ENCODE measurements at regions not wholly inside any gene's neighbourhood (a gene's known extent, or its start where the extent isn't known, plus 50 kb on each side); places are given as distances from the start of the nearest gene placed in this dataset.

GRCh38 chr5:54873691-54874090 lies 111.7 kb downstream of the ESM1 start:
- H3K9ac ChIP-seq (ENCODE audit: low read depth, low read length, poor library complexity, severe bottlenecking): no peak overlapping the region
- H3K27me3 ChIP-seq (ENCODE audit: insufficient read depth, low read length, poor library complexity, severe bottlenecking): no peaks in the 10 kb centered on the region
- no peaks in the 10 kb centered on the region for H3F3A ChIP-seq (ENCODE audit: low read depth)
- no peak overlapping the region for H3K4me3 ChIP-seq (ENCODE audit: low read length, poor library complexity, severe bottlenecking)
- no peaks in the 10 kb centered on the region for H3K9me2 ChIP-seq (replicated peaks; ENCODE audit: low read depth, low read length)
- H2AFZ ChIP-seq (ENCODE audit: low read length): no peak overlapping the region
- no peaks in the 10 kb centered on the region for H3K4me1 ChIP-seq (ENCODE audit: insufficient read depth, low read length, poor library complexity, severe bottlenecking)
- H3K4me2 ChIP-seq (ENCODE audit: low read depth, low read length, poor library complexity, severe bottlenecking): no peak overlapping the region
- H3K79me2 ChIP-seq (ENCODE audit: insufficient read depth, low read length): no peaks in the 10 kb centered on the region
- no peaks in the 10 kb centered on the region for H3K36me3 ChIP-seq (ENCODE audit: insufficient read depth, low read length)
- H4K20me1 ChIP-seq (ENCODE audit: insufficient read depth, low read length, poor library complexity, severe bottlenecking): no peaks in the 10 kb centered on the region
- H3K9me3 ChIP-seq (ENCODE audit: insufficient read depth, low read depth, low read length): no peaks in the 10 kb centered on the region
- TF ChIP-seq, protein P1, sequence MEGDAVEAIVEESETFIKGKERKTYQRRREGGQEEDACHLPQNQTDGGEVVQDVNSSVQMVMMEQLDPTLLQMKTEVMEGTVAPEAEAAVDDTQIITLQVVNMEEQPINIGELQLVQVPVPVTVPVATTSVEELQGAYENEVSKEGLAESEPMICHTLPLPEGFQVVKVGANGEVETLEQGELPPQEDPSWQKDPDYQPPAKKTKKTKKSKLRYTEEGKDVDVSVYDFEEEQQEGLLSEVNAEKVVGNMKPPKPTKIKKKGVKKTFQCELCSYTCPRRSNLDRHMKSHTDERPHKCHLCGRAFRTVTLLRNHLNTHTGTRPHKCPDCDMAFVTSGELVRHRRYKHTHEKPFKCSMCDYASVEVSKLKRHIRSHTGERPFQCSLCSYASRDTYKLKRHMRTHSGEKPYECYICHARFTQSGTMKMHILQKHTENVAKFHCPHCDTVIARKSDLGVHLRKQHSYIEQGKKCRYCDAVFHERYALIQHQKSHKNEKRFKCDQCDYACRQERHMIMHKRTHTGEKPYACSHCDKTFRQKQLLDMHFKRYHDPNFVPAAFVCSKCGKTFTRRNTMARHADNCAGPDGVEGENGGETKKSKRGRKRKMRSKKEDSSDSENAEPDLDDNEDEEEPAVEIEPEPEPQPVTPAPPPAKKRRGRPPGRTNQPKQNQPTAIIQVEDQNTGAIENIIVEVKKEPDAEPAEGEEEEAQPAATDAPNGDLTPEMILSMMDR (conservative IDR thresholded peaks at IDR 0.05; ENCODE audit: low read length): no peak
- no peak for TF ChIP-seq EZH2phosphoT487 (IDR thresholded peaks at IDR 0.05; ENCODE audit: borderline replicate concordance)

DNA sequence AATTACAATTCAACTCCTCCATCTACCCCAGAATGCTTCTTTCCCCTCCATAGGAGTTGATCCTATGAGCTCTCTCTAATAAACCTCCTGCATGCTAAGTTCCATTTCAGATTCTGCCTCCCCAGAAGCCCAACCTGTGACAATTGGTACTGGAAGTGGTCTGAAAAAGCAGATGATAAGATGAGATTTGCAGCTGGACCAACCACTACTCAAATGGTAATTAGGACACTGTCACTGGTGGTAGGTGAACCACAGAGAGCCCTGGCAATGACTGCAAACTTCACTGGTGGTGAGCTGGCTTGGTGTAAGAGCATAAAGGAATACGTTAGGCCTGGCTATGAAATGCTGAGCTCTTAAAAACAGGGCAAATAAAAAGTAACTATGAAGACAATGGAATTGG lies 112.6 kb downstream of the ESM1 start:
- H4K20me1 ChIP-seq (ENCODE audit: insufficient read depth, low read length, poor library complexity, severe bottlenecking): no peaks in the 10 kb centered on the region
- no peak overlapping the region for H3K9ac ChIP-seq (ENCODE audit: low read depth, low read length, poor library complexity, severe bottlenecking)
- H3K4me2 ChIP-seq (ENCODE audit: low read depth, low read length, poor library complexity, severe bottlenecking): no peak overlapping the region
- H3K27me3 ChIP-seq (ENCODE audit: insufficient read depth, low read length, poor library complexity, severe bottlenecking): no peaks in the 10 kb centered on the region
- TF ChIP-seq, protein P1 (conservative IDR thresholded peaks at IDR 0.05; ENCODE audit: low read length): no peak
- no peak for TF ChIP-seq EZH2phosphoT487 (IDR thresholded peaks at IDR 0.05; ENCODE audit: borderline replicate concordance)
- H3F3A ChIP-seq (ENCODE audit: low read depth): no peaks in the 10 kb centered on the region
- no peaks in the 10 kb centered on the region for H3K79me2 ChIP-seq (ENCODE audit: insufficient read depth, low read length)
- H3K4me1 ChIP-seq (ENCODE audit: insufficient read depth, low read length, poor library complexity, severe bottlenecking): no peaks in the 10 kb centered on the region
- H3K9me3 ChIP-seq (ENCODE audit: insufficient read depth, low read depth, low read length): no peaks in the 10 kb centered on the region
- H3K4me3 ChIP-seq (ENCODE audit: low read length, poor library complexity, severe bottlenecking): no peak overlapping the region
- H2AFZ ChIP-seq (ENCODE audit: low read length): no peak overlapping the region
- H3K36me3 ChIP-seq (ENCODE audit: insufficient read depth, low read length): no peaks in the 10 kb centered on the region
- H3K9me2 ChIP-seq (replicated peaks; ENCODE audit: low read depth, low read length): no peaks in the 10 kb centered on the region

DNA sequence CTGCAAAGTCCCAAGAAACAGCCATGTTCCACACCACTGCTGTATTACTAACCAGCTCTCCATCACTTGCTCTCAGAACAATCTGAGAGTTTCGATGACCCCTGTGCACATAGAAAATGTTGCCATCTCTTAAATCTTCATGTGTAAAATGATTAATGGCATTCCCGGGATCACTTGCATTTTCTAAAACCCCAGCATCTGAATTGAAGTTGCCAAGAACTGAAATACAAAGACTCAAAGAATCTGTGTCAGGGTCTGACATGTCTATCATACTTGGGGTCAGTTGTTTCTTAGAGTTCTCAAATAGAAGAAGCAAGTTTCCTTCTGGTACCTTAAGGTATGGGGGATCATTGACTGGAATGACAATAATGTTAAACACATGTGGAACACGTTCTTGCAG lies 115.1 kb downstream of the ESM1 start:
- Histone ChIP-seq H4K20me1 (ENCODE audit: insufficient read depth, low read length, poor library complexity, severe bottlenecking) (no peaks in the 10 kb centered on the region), H3K9me2 (replicated peaks; ENCODE audit: low read depth, low read length) (no peaks in the 10 kb centered on the region), H3K79me2 (ENCODE audit: insufficient read depth, low read length) (no peaks in the 10 kb centered on the region), H3K4me2 (ENCODE audit: low read depth, low read length, poor library complexity, severe bottlenecking) (no peak overlapping the region), H3K4me3 (ENCODE audit: low read length, poor library complexity, severe bottlenecking) (no peak overlapping the region), H3K4me1 (ENCODE audit: insufficient read depth, low read length, poor library complexity, severe bottlenecking) (no peaks in the 10 kb centered on the region), H3K9me3 (ENCODE audit: insufficient read depth, low read depth, low read length) (no peaks in the 10 kb centered on the region), H2AFZ (ENCODE audit: low read length) (no peak overlapping the region), H3F3A (ENCODE audit: low read depth) (no peaks in the 10 kb centered on the region), H3K36me3 (ENCODE audit: insufficient read depth, low read length) (no peaks in the 10 kb centered on the region), H3K27me3 (ENCODE audit: insufficient read depth, low read length, poor library complexity, severe bottlenecking) (no peaks in the 10 kb centered on the region), H3K9ac (ENCODE audit: low read depth, low read length, poor library complexity, severe bottlenecking) (no peak overlapping the region)
- no peak for TF ChIP-seq EZH2phosphoT487 (IDR thresholded peaks at IDR 0.05; ENCODE audit: borderline replicate concordance)
- TF ChIP-seq, protein P1 (conservative IDR thresholded peaks at IDR 0.05; ENCODE audit: low read length): no peak

Data from Loucy (cell line).